MM.1S (cell line): ENCODE measurements at regions not wholly inside any gene's neighbourhood (a gene's known extent, or its start where the extent isn't known, plus 50 kb on each side); places are given as distances from the start of the nearest gene placed in this dataset.
"Not testable (repeated sequence)": the region's sequence is repeated elsewhere in the genome, so short reads cannot be mapped to it uniquely, and the experiment has no call there.

Experiments used
- DNase-seq: peaks from one replicate; pipeline ENCODE4 v3.0.0-alpha.2; 2015
- H2AFZ ChIP-seq: fragments of 300-600 bp; sonication (generic); 2 replicates; pipeline ENCODE4 v1.6.0; 2016; ENCODE audit warnings: antibody characterized with exemption, low read length
- H3F3A ChIP-seq: fragments of 300-600 bp; sonication (generic); 2 replicates; pipeline ENCODE4 v1.6.1; 2016; ENCODE audit warnings: mild to moderate bottlenecking, antibody characterized with exemption, low read length, moderate library complexity, mixed read lengths; ENCODE audit not compliant: insufficient read depth
- H3K27ac ChIP-seq: fragments of 300-600 bp; sonication (generic); 2 replicates; pipeline ENCODE4 v1.5.1; 2016; ENCODE audit warnings: mild to moderate bottlenecking, low read length
- H3K27me3 ChIP-seq: fragments of 300-600 bp; sonication (generic); replicated peaks from 2 replicates; pipeline ENCODE4 v1.6.0; 2016; ENCODE audit warnings: low read length; ENCODE audit not compliant: insufficient read depth
- H3K36me3 ChIP-seq: fragments of 300-600 bp; sonication (generic); replicated peaks from 2 replicates; pipeline ENCODE4 v1.6.1; 2016; ENCODE audit warnings: mild to moderate bottlenecking, low read length, mixed read lengths; ENCODE audit not compliant: insufficient read depth
- H3K4me1 ChIP-seq: fragments of 300-600 bp; sonication (generic); 2 replicates; pipeline ENCODE4 v1.6.1; 2016; ENCODE audit warnings: low read length, mixed read lengths
- H3K4me2 ChIP-seq: fragments of 300-600 bp; sonication (generic); 2 replicates; pipeline ENCODE4 v1.6.0; 2016; ENCODE audit warnings: low read depth, low read length
- H3K4me3 ChIP-seq: fragments of 300-600 bp; sonication (generic); 2 replicates; pipeline ENCODE4 v1.5.1; 2016; ENCODE audit warnings: low read length, mixed read lengths
- H3K79me2 ChIP-seq: fragments of 300-600 bp; sonication (generic); 2 replicates; pipeline ENCODE4 v1.6.1; 2016; ENCODE audit warnings: mixed run types, low read length, mixed read lengths
- H3K9ac ChIP-seq: fragments of 300-600 bp; sonication (generic); 2 replicates; pipeline ENCODE4 v1.6.1; 2016; ENCODE audit warnings: low read length, mixed read lengths
- H3K9me2 ChIP-seq: fragments of 300-600 bp; sonication (generic); replicated peaks from 2 replicates; pipeline ENCODE4 v1.6.1; 2016; ENCODE audit warnings: mild to moderate bottlenecking, low read length, mixed read lengths; ENCODE audit not compliant: insufficient read depth
- H3K9me3 ChIP-seq: fragments of 300-600 bp; sonication (generic); replicated peaks from 2 replicates; pipeline ENCODE4 v1.6.1; 2016; ENCODE audit warnings: mild to moderate bottlenecking, low read length, mixed read lengths; ENCODE audit not compliant: insufficient read depth
- H4K20me1 ChIP-seq: fragments of 300-600 bp; sonication (generic); 2 replicates; pipeline ENCODE4 v1.6.1; 2016; ENCODE audit warnings: mild to moderate bottlenecking, low read length, moderate library complexity, mixed read lengths; ENCODE audit not compliant: insufficient read depth
- EZH2 ChIP-seq: fragments of 300-600 bp; sonication (generic); optimal IDR thresholded peaks from 2 replicates; pipeline ENCODE3; 2017; ENCODE audit warnings: low read depth, mild to moderate bottlenecking, antibody characterized with exemption, low read length, mixed read lengths
- EZH2phosphoT487 ChIP-seq: fragments of 300-600 bp; sonication (generic); IDR thresholded peaks from 2 replicates; pipeline ENCODE4 v1.6.1; 2018; ENCODE audit warnings: antibody characterized with exemption, low read length
- TF ChIP-seq, protein P1 (sequence below): fragments of 300-600 bp; sonication (generic); IDR thresholded peaks from 2 replicates; pipeline ENCODE4 v1.5.1; 2016; ENCODE audit warnings: antibody characterized with exemption, low read length, mixed read lengths

- DNase-seq, result no peak
- Histone ChIP-seq H3K9ac (no peak overlapping the region), H3K4me3 (no peak overlapping the region), H3K27ac (no peak overlapping the region), H4K20me1 (no peaks in the 10 kb centered on the region), H3K9me2 (no peaks in the 10 kb centered on the region), H3K4me1 (no peaks in the 10 kb centered on the region), H2AFZ (no peak overlapping the region), H3K27me3 (no peaks in the 10 kb centered on the region), H3K4me2 (no peak overlapping the region), H3K79me2 (no peaks in the 10 kb centered on the region), H3K36me3 (no peaks in the 10 kb centered on the region; the same call in 1 of the 2 replicates), H3K9me3 (no peaks in the 10 kb centered on the region), H3F3A (no peaks in the 10 kb centered on the region)
- TF ChIP-seq EZH2phosphoT487 (no peak), EZH2 (no peak)
- TF ChIP-seq, protein P1, sequence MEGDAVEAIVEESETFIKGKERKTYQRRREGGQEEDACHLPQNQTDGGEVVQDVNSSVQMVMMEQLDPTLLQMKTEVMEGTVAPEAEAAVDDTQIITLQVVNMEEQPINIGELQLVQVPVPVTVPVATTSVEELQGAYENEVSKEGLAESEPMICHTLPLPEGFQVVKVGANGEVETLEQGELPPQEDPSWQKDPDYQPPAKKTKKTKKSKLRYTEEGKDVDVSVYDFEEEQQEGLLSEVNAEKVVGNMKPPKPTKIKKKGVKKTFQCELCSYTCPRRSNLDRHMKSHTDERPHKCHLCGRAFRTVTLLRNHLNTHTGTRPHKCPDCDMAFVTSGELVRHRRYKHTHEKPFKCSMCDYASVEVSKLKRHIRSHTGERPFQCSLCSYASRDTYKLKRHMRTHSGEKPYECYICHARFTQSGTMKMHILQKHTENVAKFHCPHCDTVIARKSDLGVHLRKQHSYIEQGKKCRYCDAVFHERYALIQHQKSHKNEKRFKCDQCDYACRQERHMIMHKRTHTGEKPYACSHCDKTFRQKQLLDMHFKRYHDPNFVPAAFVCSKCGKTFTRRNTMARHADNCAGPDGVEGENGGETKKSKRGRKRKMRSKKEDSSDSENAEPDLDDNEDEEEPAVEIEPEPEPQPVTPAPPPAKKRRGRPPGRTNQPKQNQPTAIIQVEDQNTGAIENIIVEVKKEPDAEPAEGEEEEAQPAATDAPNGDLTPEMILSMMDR, result no peak
Measured at GRCh38 chr4:132691668-132692067, 457.4 kb upstream of the PCDH10 start.

GRCh38 chr4:132694775-132695174, 454.3 kb upstream of the PCDH10 start:
- Histone ChIP-seq H3F3A (no peaks in the 10 kb centered on the region), H3K36me3 (no peaks in the 10 kb centered on the region; the same call in 1 of the 2 replicates), H3K79me2 (no peaks in the 10 kb centered on the region), H3K27ac (no peak overlapping the region), H3K4me3 (no peak overlapping the region), H2AFZ (no peak overlapping the region), H3K9ac (no peak overlapping the region), H3K9me2 (no peaks in the 10 kb centered on the region), H3K4me2 (no peak overlapping the region), H3K4me1 (no peaks in the 10 kb centered on the region), H4K20me1 (no peaks in the 10 kb centered on the region), H3K9me3 (no peaks in the 10 kb centered on the region), H3K27me3 (no peaks in the 10 kb centered on the region)
- TF ChIP-seq EZH2, result no peak
- TF ChIP-seq, protein P1, result no peak
- no peak for TF ChIP-seq EZH2phosphoT487
- no peak for DNase-seq

GRCh38 chr4:132697505-132697904, 451.6 kb upstream of the PCDH10 start:
- H3K79me2 ChIP-seq, H3K36me3 ChIP-seq, H3K27me3 ChIP-seq, H3K4me1 ChIP-seq, H3K4me3 ChIP-seq, H4K20me1 ChIP-seq, H3F3A ChIP-seq, H3K9me3 ChIP-seq, H3K9me2 ChIP-seq, H2AFZ ChIP-seq, H3K27ac ChIP-seq, DNase-seq, H3K9ac ChIP-seq, H3K4me2 ChIP-seq: not testable (repeated sequence)

DNA sequence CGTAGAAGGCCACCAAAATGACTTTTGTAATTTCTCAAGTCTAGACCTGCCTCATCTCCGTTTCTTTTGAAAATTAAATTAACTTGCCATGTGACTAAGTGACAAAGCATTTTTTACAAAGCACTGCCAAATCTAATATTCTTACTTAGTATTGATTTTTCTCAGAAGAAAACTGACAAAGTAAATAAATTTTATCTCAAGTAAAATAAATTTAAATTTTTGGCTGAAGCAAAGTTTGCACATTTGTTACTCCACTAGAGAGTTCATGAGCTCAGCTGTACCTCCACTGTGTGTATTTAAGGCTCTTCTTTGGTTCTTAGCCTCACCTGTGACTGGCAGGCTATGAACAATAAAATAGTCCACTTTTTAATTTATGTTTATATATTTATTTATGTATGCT, 441.1 kb upstream of the PCDH10 start:
- H3K9me2 ChIP-seq, result no peaks in the 10 kb centered on the region
- no peak overlapping the region for H3K4me2 ChIP-seq
- H3K4me1 ChIP-seq, result no peaks in the 10 kb centered on the region
- no peaks in the 10 kb centered on the region for H3K27me3 ChIP-seq
- no peak overlapping the region for H3K9ac ChIP-seq
- H3K4me3 ChIP-seq, result no peak overlapping the region
- H4K20me1 ChIP-seq, result no peaks in the 10 kb centered on the region
- DNase-seq, result no peak
- H2AFZ ChIP-seq, result no peak overlapping the region
- H3K36me3 ChIP-seq, result no peaks in the 10 kb centered on the region
- H3K27ac ChIP-seq, result no peak overlapping the region
- H3F3A ChIP-seq, result no peaks in the 10 kb centered on the region
- TF ChIP-seq, protein P1, result no peak
- TF ChIP-seq EZH2phosphoT487 (no peak), EZH2 (no peak)
- no peaks in the 10 kb centered on the region for H3K9me3 ChIP-seq
- no peaks in the 10 kb centered on the region for H3K79me2 ChIP-seq
